ENCODE measurements at regions not wholly inside any gene's neighbourhood (a gene's known extent, or its start where the extent isn't known, plus 50 kb on each side); places are given as distances from the start of the nearest gene placed in this dataset.

GRCh38 chr21:24894324-24894723 is 713.0 kb downstream of the MRPL39 start:
- intact Hi-C loops (cut with micrococcal nuclease) = loop anchor here (10.0 kb wide), 1 partner anchor 490 kb away; no protein-coding TSS in a partner anchor
- H3K4me3 Mint-ChIP-seq = no peak overlapping the region
- CTCF ChIA-PET = no interaction called here

GRCh38 chr21:24890021-24890420 is 717.3 kb downstream of the MRPL39 start:
- Mint-ChIP-seq H3K4me3 (no peak overlapping the region), H3K9me3 (peaks cover 6% of the 10 kb centered on the region), H3K4me1 (ENCODE audit: low read depth) (no peaks in the 10 kb centered on the region), H3K27ac (no peak overlapping the region), H3K27me3 (no peaks in the 10 kb centered on the region), H3K36me3 (no peaks in the 10 kb centered on the region)
- intact Hi-C loops (cut with micrococcal nuclease) = loop anchor here (10.0 kb wide), 1 partner anchor 495 kb away; no protein-coding TSS in a partner anchor
- CTCF ChIA-PET = no interaction called here
- DNase-seq = no peak
- POLR2A ChIA-PET = no interaction called here

More at GRCh38 chr21:24894324-24894723, 713.0 kb downstream of the MRPL39 start:
- POLR2A ChIA-PET = no interaction called here
- H3K36me3 Mint-ChIP-seq = no peaks in the 10 kb centered on the region
- H3K9me3 Mint-ChIP-seq = peaks cover 6% of the 10 kb centered on the region
- H3K4me1 Mint-ChIP-seq (ENCODE audit: low read depth) = no peaks in the 10 kb centered on the region
- no peak overlapping the region for H3K27ac Mint-ChIP-seq
- no peaks in the 10 kb centered on the region for H3K27me3 Mint-ChIP-seq
- DNase-seq = no peak

- peaks cover 3% of the 10 kb centered on the region for H3K9me3 Mint-ChIP-seq
- POLR2A ChIA-PET = no interaction called here
- no peaks in the 10 kb centered on the region for H3K4me1 Mint-ChIP-seq (ENCODE audit: low read depth)
- H3K27ac Mint-ChIP-seq = no peak overlapping the region
- no peak for DNase-seq
- intact Hi-C loops (cut with micrococcal nuclease) = no loop called here
- no peaks in the 10 kb centered on the region for H3K36me3 Mint-ChIP-seq
- CTCF ChIA-PET = no interaction called here
- no peak overlapping the region for H3K4me3 Mint-ChIP-seq
- H3K27me3 Mint-ChIP-seq = no peaks in the 10 kb centered on the region
Observed at GRCh38 chr21:24881506-24881905, 725.8 kb downstream of the MRPL39 start.

- ChIA-PET CTCF (no interaction called here), POLR2A (no interaction called here)
- no peak overlapping the region for H3K27ac Mint-ChIP-seq
- H3K4me1 Mint-ChIP-seq (ENCODE audit: low read depth) = no peaks in the 10 kb centered on the region
- no peak overlapping the region for H3K4me3 Mint-ChIP-seq
- no peaks in the 10 kb centered on the region for H3K27me3 Mint-ChIP-seq
- peaks cover 13% of the 10 kb centered on the region for H3K9me3 Mint-ChIP-seq
- H3K36me3 Mint-ChIP-seq = no peaks in the 10 kb centered on the region
- intact Hi-C loops (cut with micrococcal nuclease) = no loop called here
- no peak for DNase-seq
Observed at GRCh38 chr21:24870633-24871032, 736.6 kb downstream of the MRPL39 start.

- ChIA-PET CTCF (no interaction called here), POLR2A (no interaction called here)
- H3K4me3 Mint-ChIP-seq = no peak overlapping the region
- no peaks in the 10 kb centered on the region for H3K36me3 Mint-ChIP-seq
- H3K9me3 Mint-ChIP-seq = peaks cover 13% of the 10 kb centered on the region
- intact Hi-C loops (cut with micrococcal nuclease) = no loop called here
- H3K27me3 Mint-ChIP-seq = no peaks in the 10 kb centered on the region
- no peak for DNase-seq
- H3K27ac Mint-ChIP-seq = no peak overlapping the region
- no peaks in the 10 kb centered on the region for H3K4me1 Mint-ChIP-seq (ENCODE audit: low read depth)
Observed at GRCh38 chr21:24869862-24870261, 737.4 kb downstream of the MRPL39 start.

- no peak for DNase-seq
- POLR2A ChIA-PET = no interaction called here
- CTCF ChIA-PET = no interaction called here
- Mint-ChIP-seq H3K4me3 (no peak overlapping the region), H3K27me3 (no peaks in the 10 kb centered on the region), H3K9me3 (peaks cover 6% of the 10 kb centered on the region), H3K4me1 (ENCODE audit: low read depth) (no peaks in the 10 kb centered on the region), H3K27ac (no peak overlapping the region), H3K36me3 (no peaks in the 10 kb centered on the region)
- intact Hi-C loops (cut with micrococcal nuclease) = no loop called here
Observed at GRCh38 chr21:24868117-24868516, 739.2 kb downstream of the MRPL39 start.

GRCh38 chr21:24861471-24861870 is 745.8 kb downstream of the MRPL39 start:
- H3K27me3 Mint-ChIP-seq = no peaks in the 10 kb centered on the region
- no peaks in the 10 kb centered on the region for H3K36me3 Mint-ChIP-seq
- H3K4me3 Mint-ChIP-seq = no peak overlapping the region
- CTCF ChIA-PET = no interaction called here
- intact Hi-C loops (cut with micrococcal nuclease) = no loop called here
- H3K27ac Mint-ChIP-seq = no peak overlapping the region
- no peak for DNase-seq
- no peaks in the 10 kb centered on the region for H3K4me1 Mint-ChIP-seq (ENCODE audit: low read depth)
- POLR2A ChIA-PET = no interaction called here
- H3K9me3 Mint-ChIP-seq = no peaks in the 10 kb centered on the region

GRCh38 chr21:24856326-24856725 is 751.0 kb downstream of the MRPL39 start:
- no peak overlapping the region for H3K4me3 Mint-ChIP-seq
- H3K27ac Mint-ChIP-seq = no peak overlapping the region
- H3K4me1 Mint-ChIP-seq (ENCODE audit: low read depth) = no peaks in the 10 kb centered on the region
- peaks cover under 1% of the 10 kb centered on the region for H3K9me3 Mint-ChIP-seq
- intact Hi-C loops (cut with micrococcal nuclease) = no loop called here
- no peak for DNase-seq
- POLR2A ChIA-PET = no interaction called here
- CTCF ChIA-PET = no interaction called here
- no peaks in the 10 kb centered on the region for H3K36me3 Mint-ChIP-seq
- H3K27me3 Mint-ChIP-seq = no peaks in the 10 kb centered on the region

- no peaks in the 10 kb centered on the region for H3K36me3 Mint-ChIP-seq
- H3K27me3 Mint-ChIP-seq = no peaks in the 10 kb centered on the region
- peaks cover 4% of the 10 kb centered on the region for H3K9me3 Mint-ChIP-seq
- intact Hi-C loops (cut with micrococcal nuclease) = no loop called here
- no peak for DNase-seq
- no peaks in the 10 kb centered on the region for H3K4me1 Mint-ChIP-seq (ENCODE audit: low read depth)
- CTCF ChIA-PET = no interaction called here
- POLR2A ChIA-PET = no interaction called here
- no peak overlapping the region for H3K27ac Mint-ChIP-seq
- H3K4me3 Mint-ChIP-seq = no peak overlapping the region
Observed at GRCh38 chr21:24852610-24853195, 754.6 kb downstream of the MRPL39 start.

GRCh38 chr21:24850121-24850520 is 757.2 kb downstream of the MRPL39 start:
- ChIA-PET CTCF (no interaction called here), POLR2A (no interaction called here)
- intact Hi-C loops (cut with micrococcal nuclease) = no loop called here
- Mint-ChIP-seq H3K9me3 (peaks cover 4% of the 10 kb centered on the region), H3K27me3 (no peaks in the 10 kb centered on the region), H3K36me3 (no peaks in the 10 kb centered on the region), H3K4me1 (ENCODE audit: low read depth) (no peaks in the 10 kb centered on the region), H3K4me3 (no peak overlapping the region), H3K27ac (no peak overlapping the region)
- no peak for DNase-seq

- no peak for DNase-seq
- Mint-ChIP-seq H3K27me3 (no peaks in the 10 kb centered on the region), H3K27ac (no peak overlapping the region), H3K4me3 (no peak overlapping the region), H3K4me1 (ENCODE audit: low read depth) (no peaks in the 10 kb centered on the region), H3K9me3 (peaks cover 2% of the 10 kb centered on the region), H3K36me3 (no peaks in the 10 kb centered on the region)
- intact Hi-C loops (cut with micrococcal nuclease) = no loop called here
- CTCF ChIA-PET = no interaction called here
- POLR2A ChIA-PET = no interaction called here
Observed at GRCh38 chr21:24844671-24845070, 762.6 kb downstream of the MRPL39 start.

- Mint-ChIP-seq H3K4me3 (no peak overlapping the region), H3K27me3 (no peaks in the 10 kb centered on the region), H3K9me3 (peaks cover 2% of the 10 kb centered on the region), H3K36me3 (no peaks in the 10 kb centered on the region), H3K4me1 (ENCODE audit: low read depth) (no peaks in the 10 kb centered on the region), H3K27ac (no peak overlapping the region)
- DNase-seq = no peak
- ChIA-PET CTCF (no interaction called here), POLR2A (no interaction called here)
- intact Hi-C loops (cut with micrococcal nuclease) = no loop called here
Observed at GRCh38 chr21:24840287-24840686, 767.0 kb downstream of the MRPL39 start.

GRCh38 chr21:24832961-24833360 is 774.3 kb downstream of the MRPL39 start:
- Mint-ChIP-seq H3K27me3 (no peaks in the 10 kb centered on the region), H3K9me3 (no peaks in the 10 kb centered on the region), H3K36me3 (no peaks in the 10 kb centered on the region), H3K4me1 (ENCODE audit: low read depth) (no peaks in the 10 kb centered on the region), H3K27ac (no peak overlapping the region), H3K4me3 (no peak overlapping the region)
- no peak for DNase-seq
- intact Hi-C loops (cut with micrococcal nuclease) = no loop called here
- ChIA-PET POLR2A (no interaction called here), CTCF (interaction anchor here (0.6 kb wide), 1 partner anchor 1360 kb away, joined by 3 read pairs; no protein-coding TSS in a partner anchor)

Data from activated CD4-positive, alpha-beta memory T cell treated with anti-CD3 and anti-CD28 coated beads for 36 hours (primary cell).